ENCODE measurements at regions not wholly inside any gene's neighbourhood (a gene's known extent, or its start where the extent isn't known, plus 50 kb on each side); places are given as distances from the start of the nearest gene placed in this dataset.

DNA sequence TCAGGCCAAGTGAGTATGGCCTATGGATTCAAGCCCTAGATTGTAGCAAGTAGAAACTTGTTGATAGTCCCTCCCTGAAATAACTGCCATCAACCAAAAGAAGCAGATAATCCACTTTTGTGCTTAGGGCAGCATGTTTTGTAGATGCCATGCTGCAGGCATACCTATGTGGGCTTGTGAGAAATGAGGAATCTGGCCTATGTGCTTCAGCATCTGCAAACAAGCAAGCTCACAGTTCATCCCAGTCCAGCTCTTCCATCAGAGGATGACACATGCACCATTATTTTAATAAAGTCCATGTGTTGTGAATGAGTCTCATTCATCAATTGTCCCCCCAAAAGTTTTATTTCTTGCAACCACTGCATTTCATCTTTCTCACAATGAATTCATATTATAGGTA is 421.9 kb upstream of the DIPK2B start:
- Histone ChIP-seq H3K9ac (ENCODE audit: insufficient read depth in 1 of 2, low read depth in 2 of 2, low read length in 2 of 2) (no peak overlapping the region), H3K9me1 (ENCODE audit: control insufficient read depth, insufficient read depth, low read length) (no peaks in the 10 kb centered on the region), H3K9me3 (replicated peaks; ENCODE audit: control insufficient read depth, insufficient read depth, low read depth, low read length) (no peaks in the 10 kb centered on the region), H3K4me1 (replicated peaks in 1 of 2; ENCODE audit: control insufficient read depth in 2 of 2, insufficient read depth in 2 of 2, low read length in 2 of 2) (no peaks in the 10 kb centered on the region), H3K27me3 (ENCODE audit: control insufficient read depth in 2 of 2, insufficient read depth in 2 of 2, low read length in 2 of 2) (no peaks in the 10 kb centered on the region), H3K4me2 (ENCODE audit: insufficient read depth, low read length) (no peak overlapping the region), H3K36me3 (ENCODE audit: control insufficient read depth, insufficient read depth, low read length) (no peaks in the 10 kb centered on the region), H2AFZ (ENCODE audit: low read depth, low read length) (no peak overlapping the region), H3K79me2 (ENCODE audit: control insufficient read depth, insufficient read depth, low read length) (no peaks in the 10 kb centered on the region), H4K20me1 (replicated peaks; ENCODE audit: control insufficient read depth, insufficient read depth, low read length) (no peaks in the 10 kb centered on the region), H3K4me3 (no peak overlapping the region), H3K27ac (ENCODE audit: extremely low read depth, low read depth, low read length) (no peak overlapping the region)
- POLR2A ChIA-PET: no interaction called here
- FAIRE-seq: no peak
- in situ Hi-C loops (cut with MboI): no loop called here
- TF ChIP-seq NFE2L1 (tag; IDR thresholded peaks at IDR 0.05; ENCODE audit: borderline replicate concordance, low read depth) (no peak), PTTG1 (tag; IDR thresholded peaks at IDR 0.05; ENCODE audit: low read depth) (no peak), SAFB2 (IDR thresholded peaks at IDR 0.05; ENCODE audit: borderline replicate concordance, low read depth, low read length, severe bottlenecking) (no peak), TAF9B (IDR thresholded peaks at IDR 0.05; ENCODE audit: partially characterized antibody) (no peak), MCM7 (IDR thresholded peaks at IDR 0.05) (no peak), GTF2E2 (tag; IDR thresholded peaks at IDR 0.05) (no peak), POLR2AphosphoS2 (IDR thresholded peaks at IDR 0.05; ENCODE audit: low read length) (no peak)
- TF ChIP-seq, protein P1, sequence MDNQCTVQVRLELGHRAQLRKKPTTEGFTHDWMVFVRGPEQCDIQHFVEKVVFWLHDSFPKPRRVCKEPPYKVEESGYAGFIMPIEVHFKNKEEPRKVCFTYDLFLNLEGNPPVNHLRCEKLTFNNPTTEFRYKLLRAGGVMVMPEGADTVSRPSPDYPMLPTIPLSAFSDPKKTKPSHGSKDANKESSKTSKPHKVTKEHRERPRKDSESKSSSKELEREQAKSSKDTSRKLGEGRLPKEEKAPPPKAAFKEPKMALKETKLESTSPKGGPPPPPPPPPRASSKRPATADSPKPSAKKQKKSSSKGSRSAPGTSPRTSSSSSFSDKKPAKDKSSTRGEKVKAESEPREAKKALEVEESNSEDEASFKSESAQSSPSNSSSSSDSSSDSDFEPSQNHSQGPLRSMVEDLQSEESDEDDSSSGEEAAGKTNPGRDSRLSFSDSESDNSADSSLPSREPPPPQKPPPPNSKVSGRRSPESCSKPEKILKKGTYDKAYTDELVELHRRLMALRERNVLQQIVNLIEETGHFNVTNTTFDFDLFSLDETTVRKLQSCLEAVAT (IDR thresholded peaks at IDR 0.05): no peak
- TF ChIP-seq, protein P2, sequence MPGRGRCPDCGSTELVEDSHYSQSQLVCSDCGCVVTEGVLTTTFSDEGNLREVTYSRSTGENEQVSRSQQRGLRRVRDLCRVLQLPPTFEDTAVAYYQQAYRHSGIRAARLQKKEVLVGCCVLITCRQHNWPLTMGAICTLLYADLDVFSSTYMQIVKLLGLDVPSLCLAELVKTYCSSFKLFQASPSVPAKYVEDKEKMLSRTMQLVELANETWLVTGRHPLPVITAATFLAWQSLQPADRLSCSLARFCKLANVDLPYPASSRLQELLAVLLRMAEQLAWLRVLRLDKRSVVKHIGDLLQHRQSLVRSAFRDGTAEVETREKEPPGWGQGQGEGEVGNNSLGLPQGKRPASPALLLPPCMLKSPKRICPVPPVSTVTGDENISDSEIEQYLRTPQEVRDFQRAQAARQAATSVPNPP (IDR thresholded peaks at IDR 0.05; ENCODE audit: borderline replicate concordance, insufficient read depth, insufficient read length): no peak
- intact Hi-C loops (cut with micrococcal nuclease): no loop called here
- CTCF ChIA-PET (ENCODE audit: low intra/inter-chr PET ratio): no interaction called here
- BruUV-seq (replicated peaks): no TSS peak
- DNase-seq (ENCODE audit: extremely low read depth in 1 of 4, low spot score in 3 of 4): no peak
- no peak for ATAC-seq
